Stimulated activated CD8-positive, alpha-beta memory T cell treated with anti-CD3 and anti-CD28 coated beads, Interleukin-15, amount 100 ng/mL, for 48 hours (primary cell): ENCODE measurements at regions not wholly inside any gene's neighbourhood (a gene's known extent, or its start where the extent isn't known, plus 50 kb on each side); places are given as distances from the start of the nearest gene placed in this dataset.

Experiments used
- DNase-seq, 2 donors: peaks; one replicate each; pipeline ENCODE4 v3.0.0-alpha.2; 2020; ENCODE audit warnings: low read depth in 2 of 2

DNA sequence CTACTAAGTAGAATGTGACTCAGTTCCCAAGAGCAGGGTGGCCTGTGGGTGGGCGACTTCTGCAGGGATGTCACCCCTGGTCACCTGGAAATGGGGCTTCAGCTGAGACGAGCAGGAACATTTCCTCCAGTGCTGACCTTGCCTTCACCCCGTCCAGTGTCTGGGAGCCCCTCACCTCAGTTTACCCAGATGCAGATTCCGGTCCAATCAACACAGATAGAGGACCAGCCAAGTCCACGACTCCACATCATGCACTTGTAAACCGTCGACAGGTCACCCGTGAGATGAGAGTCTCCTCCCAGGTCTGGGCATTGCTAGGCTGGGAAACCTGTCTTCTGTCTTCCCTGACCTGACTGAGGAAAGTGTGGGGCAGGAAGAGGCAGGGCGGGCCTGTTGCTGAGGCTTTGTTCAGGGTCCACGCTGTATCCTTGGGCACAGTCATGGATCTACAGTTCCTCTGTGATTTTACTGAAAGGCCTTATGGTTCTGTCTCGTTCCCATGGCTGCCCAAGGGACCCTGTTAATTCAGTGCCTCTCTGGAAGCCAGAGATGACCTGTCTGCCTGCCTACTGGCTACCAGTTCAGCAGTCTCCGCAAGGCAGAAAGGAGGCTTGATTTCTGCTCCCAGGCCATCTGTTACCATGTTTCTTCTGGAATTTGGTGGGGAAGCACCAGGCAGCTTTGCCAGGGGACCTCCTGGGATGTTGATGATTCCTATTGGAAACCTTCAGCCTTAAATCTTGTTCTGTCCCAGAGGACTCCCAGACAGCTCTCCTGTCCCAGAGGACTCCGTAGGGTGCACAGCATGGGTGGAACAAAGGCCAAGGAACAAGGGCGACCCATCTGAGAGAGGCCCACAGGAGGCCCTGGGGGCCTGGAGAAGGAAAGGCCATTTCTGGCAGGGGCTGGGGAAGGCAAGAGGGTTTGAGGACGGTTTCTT, 288.5 kb upstream of the RTL1 start:
- no peak for DNase-seq

- no peak for DNase-seq
Measured at GRCh38 chr14:101192661-101193000, 289.1 kb upstream of the RTL1 start.

DNA sequence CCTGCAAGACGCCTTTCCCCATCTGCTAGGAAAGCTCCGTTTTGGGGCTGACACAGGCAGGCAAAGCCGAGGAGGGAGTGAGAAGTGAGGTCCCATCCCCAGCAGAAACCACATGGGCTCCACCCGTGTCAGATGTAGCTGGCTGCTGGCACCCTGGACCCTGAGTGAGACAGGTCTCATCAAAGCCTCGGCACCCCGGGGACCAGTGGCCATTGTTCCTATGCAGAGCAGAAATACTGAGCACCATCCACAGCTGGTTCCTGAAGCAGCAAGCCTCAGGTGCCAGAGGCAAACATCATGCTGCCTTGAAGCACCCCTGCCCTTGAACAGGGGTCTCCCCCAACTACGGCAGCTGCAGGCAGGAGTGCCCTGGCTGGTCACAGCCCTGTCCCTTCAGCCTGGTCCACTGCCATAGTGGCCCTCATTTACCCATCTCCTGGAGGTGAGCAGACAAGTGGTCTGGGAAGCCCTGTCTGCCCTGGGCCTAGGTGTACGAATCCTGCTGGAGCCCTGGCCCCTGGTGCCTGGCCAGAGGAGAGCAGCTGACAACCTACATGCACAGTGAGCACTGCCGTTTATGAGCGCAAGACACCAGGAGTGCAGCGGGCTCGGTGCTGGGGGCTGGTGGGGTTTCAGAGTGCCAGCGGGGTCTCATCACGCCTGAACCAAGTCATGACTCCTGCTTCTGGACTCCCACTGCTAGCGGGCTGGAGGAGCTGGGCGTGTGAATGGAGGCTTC, 289.8 kb upstream of the RTL1 start:
- no peak for DNase-seq

DNA sequence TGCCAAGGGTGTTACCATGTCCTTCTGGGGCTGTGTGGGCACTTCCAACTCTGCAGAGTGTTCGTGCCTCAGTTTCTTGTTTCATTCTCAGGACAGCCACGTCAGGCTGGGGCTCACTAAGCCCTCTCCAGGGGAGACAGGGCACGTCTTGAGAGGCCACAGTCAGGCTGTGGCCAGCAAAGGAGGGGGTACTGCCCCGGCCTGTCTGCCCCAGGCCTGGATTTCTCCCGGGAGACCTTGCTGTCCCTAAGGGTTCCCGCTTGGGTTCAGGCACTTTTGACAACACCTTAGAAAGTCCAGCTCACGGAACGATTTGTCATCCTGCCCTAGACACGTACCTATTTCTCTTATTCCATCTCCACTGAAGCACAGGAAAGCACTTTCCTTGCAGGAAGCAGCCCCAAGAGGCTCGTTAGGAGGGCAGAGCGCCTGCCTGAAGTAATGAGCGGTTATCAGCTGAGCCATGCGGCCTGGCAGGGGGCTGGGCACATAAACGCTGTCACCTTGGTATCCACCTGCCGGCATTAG, 290.4 kb upstream of the RTL1 start:
- DNase-seq, result no peak

DNA sequence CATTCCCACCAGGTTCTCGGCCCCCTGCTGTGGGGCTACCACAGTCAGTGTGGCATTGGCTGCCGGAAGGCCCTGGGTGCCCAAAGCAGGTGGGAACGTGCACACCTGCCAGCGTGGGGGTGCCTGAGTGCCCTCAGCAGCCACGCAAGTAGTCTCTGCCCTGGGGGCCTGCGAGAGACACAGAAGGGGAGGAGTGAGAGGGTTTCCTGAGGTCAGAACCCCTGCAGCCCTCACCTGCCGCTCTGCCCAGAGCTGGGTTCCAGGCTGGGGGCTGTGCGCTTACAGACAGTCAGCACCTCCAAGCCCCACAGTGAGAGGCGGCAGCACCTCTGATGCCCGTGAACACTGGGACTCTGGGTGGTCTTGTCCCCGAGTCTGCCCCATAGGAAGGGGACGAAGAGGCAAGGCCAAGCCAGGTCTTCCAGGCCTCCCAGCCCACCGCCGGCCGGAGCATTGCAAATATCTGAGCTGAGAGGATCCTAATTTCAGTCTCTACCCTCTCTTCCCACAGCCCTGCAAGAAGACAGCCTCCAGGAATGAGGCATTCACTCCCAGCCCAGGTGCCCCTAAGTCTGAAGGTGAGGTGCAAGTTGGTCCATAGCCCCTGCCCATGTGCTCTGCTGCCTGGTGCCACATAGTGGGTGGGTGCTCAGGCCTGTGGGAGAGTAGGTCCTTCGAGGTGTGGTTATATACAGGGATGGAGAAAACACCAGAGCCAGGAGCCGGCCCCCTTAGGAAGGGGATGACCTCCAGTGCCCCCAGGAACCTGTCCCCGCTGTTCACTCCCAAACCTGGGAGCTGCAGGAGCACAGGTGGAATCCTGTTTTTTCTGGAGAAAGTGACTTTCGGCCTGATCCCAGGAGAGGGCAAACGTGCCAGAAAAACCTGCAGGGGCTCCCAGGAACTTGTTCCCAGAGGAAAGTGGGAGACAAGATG, 291.1 kb upstream of the RTL1 start:
- no peak for DNase-seq

DNA sequence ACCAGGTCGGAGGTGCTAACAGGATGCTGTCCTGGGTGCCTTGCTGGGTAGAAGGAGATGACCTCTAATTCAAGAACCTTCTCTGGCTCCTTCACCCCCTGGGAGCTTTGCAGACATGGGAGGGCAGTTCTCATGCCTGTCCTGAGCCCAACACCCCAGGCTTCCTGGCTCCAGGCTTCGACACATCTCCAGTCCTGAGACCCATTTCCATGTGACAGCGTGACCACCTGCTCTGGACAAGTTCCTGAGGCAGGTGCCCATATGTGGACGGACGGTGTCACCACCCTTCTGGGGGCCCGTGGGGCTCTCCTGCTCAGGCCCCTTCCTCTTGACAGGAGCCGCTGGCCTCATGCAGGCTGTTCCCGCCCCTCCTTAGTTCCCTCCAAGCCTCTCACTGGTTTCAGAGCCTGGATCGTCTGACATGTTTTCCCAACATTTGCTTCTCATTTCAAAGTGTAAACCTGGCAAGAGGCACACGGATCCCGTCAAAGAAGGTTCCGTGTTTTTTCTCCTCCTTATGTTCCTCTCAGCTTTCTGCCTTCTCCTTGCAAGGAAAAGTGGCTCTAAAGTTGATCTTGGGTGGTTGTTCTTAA, 291.9 kb upstream of the RTL1 start:
- no peak for DNase-seq

DNA sequence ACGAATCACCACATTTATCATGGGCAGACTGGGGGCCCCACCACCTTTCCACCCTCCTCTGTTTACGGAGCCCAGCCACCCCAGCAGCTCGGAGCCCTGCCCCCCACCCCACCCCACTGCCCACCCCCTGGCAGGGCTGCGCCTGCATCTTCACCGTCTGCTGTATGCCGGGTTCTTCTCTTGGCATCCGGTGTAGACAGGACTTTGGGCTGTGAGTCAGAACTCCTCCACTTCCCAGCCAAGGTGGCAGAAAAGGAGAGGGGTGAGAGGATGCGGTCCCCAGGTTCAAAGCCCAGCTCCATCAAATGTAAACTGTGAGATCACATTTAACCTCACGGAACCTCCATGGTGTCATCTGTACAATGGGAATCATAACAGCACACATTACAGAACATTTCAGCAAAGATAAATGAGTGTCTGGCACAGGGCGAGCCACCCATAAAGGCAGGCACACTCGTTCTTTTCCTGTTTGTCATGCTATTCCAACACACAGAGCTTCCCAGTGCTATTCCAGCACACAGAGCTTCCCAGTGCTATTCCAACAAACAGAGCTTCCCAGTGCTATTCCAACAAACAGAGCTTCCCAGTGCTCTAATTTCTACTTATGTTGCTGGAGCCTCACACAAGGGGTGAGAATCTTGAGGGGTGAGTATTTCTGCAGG, 292.7 kb upstream of the RTL1 start:
- DNase-seq, result no peak

GRCh38 chr14:101196795-101197590, 293.5 kb upstream of the RTL1 start:
- DNase-seq, result no peak

- no peak for DNase-seq
Measured at GRCh38 chr14:101197595-101198397, 294.3 kb upstream of the RTL1 start.

- DNase-seq, result no peak
Measured at GRCh38 chr14:101198398-101199027, 295.0 kb upstream of the RTL1 start.

- no peak for DNase-seq
Measured at GRCh38 chr14:101199028-101199770, 295.7 kb upstream of the RTL1 start.

DNA sequence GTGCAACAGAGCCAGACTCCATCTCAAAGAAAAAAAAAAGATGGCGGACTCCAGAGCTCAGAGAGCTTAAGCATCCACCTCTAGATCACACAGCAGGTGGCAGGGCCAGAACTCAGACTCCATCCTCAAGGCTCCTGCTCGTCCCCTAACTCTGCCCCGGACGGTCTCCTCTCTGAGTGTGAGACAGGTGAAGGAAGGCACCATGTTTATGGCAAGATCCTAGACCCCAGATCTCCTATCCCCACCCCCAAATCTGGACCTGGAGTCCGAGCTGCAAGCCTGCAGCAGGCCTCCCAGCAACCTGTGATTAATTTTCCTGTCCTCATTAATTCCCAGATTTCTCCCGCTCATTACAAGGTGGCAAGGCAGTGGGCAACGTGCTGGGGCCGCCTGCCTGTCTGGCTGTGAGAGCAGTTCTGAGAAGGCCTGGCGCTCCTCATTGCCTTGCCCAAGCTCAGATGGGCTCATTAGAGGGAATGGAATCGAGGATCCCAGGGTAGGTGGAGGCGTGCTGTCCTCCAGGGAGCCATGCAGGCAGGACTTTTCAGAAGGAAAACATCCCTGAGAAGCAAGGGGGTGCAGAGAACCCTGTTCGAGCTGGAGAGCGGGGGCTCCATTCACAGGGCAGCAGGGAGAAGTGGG, 296.6 kb upstream of the RTL1 start:
- DNase-seq, result no peak

- no peak for DNase-seq
Measured at GRCh38 chr14:101200650-101201516, 297.4 kb upstream of the RTL1 start.

DNA sequence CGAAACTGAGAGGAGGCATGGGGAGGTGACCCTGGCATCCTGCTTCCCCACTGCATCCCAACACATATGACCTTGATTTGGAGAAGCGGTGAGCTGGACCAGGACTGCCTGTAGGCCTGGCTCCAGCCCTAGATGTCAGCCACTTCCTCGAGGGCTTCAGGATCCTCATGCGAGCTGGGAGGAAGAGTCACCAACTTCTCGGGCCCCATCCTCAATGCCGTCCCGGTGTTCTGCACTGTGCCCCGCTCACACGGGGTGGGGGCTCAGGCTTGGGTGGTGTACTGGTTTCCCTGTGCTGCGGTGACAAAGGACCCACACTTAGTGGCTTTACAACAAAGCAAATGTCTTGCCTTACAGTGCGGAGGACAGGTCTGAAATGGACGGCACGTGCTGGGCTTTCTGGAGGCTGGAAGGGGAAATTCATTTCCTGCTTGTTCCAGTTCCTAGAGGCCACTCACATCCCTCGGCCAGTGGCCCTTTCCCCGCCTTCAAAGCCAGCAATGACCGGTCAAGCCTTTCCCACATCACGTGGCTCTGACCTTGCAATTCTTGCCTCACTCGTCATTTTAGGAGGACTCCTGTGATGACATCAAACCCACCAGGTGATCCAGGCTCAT, 298.1 kb upstream of the RTL1 start:
- no peak for DNase-seq

- DNase-seq, result no peak
Measured at GRCh38 chr14:101202627-101203404, 299.3 kb upstream of the RTL1 start.
